Tibial nerve (tissue), 3 donors: ENCODE measurements at regions not wholly inside any gene's neighbourhood (a gene's known extent, or its start where the extent isn't known, plus 50 kb on each side); places are given as distances from the start of the nearest gene placed in this dataset.

Experiments used
- POLR2A ChIP-seq, 2 donors: fragments of 450-650 bp; IDR thresholded peaks; one replicate each; pipeline ENCODE4 v1.6.1; 2017; ENCODE audit warnings: antibody characterized with exemption in 2 of 2, mild to moderate bottlenecking in 2 of 2, moderate library complexity in 2 of 2
- TF ChIP-seq, protein P1 (sequence below), 5 experiments: fragments of 200-600 bp in 3 of 5; fragments of 450-650 bp in 2 of 5; sonication (generic) in 3 of 5; IDR thresholded peaks; one replicate each; pipeline ENCODE4 v1.5.1; 2016 to 2019; ENCODE audit warnings: antibody characterized with exemption in 5 of 5, mild to moderate bottlenecking in 3 of 5, moderate library complexity in 2 of 5

DNA sequence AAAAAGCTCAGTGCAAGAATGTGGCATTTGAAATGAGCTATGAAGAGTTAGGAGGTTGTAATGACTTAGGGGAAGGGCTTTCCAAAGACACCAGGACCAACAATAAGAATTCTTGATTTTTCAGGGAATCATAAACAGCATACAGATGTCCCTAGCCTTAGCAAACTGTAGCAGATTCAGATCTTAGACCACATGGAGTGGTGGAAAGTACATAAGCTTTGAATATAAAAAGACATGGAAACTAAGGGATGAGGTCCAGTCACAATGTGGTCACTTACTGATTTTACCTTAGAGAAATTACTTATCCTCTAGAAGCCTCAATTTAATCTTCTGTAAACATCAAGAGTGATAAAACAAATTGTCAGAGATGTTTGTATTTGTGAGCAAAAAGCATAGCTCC is 186.6 kb downstream of the DUSP6 start:
- no peak for TF ChIP-seq POLR2A (IDR thresholded peaks at IDR 0.05)
- TF ChIP-seq, protein P1, sequence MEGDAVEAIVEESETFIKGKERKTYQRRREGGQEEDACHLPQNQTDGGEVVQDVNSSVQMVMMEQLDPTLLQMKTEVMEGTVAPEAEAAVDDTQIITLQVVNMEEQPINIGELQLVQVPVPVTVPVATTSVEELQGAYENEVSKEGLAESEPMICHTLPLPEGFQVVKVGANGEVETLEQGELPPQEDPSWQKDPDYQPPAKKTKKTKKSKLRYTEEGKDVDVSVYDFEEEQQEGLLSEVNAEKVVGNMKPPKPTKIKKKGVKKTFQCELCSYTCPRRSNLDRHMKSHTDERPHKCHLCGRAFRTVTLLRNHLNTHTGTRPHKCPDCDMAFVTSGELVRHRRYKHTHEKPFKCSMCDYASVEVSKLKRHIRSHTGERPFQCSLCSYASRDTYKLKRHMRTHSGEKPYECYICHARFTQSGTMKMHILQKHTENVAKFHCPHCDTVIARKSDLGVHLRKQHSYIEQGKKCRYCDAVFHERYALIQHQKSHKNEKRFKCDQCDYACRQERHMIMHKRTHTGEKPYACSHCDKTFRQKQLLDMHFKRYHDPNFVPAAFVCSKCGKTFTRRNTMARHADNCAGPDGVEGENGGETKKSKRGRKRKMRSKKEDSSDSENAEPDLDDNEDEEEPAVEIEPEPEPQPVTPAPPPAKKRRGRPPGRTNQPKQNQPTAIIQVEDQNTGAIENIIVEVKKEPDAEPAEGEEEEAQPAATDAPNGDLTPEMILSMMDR (IDR thresholded peaks at IDR 0.05) = no peak
